Activated CD8-positive, alpha-beta T cell treated with anti-CD3 and anti-CD28 coated beads, Interleukin-2, amount 10 ng/mL, durations not matched to agents 7 days and 5 days (primary cell): ENCODE measurements at regions not wholly inside any gene's neighbourhood (a gene's known extent, or its start where the extent isn't known, plus 50 kb on each side); places are given as distances from the start of the nearest gene placed in this dataset.

ENCODE experiments used
- ATAC-seq: fragments of 150-1000 bp; cut with Tn5 transposase; one replicate; pipeline ENCODE4 v1.10.0; 2021; ENCODE audit warnings: moderate library complexity
- CTCF ChIA-PET: fragments of 350-600 bp; sonication (Branson Sonifier 250); formaldehyde crosslinking; loops from one replicate; lab custom pipeline; 2021; ENCODE audit warnings: antibody characterized with exemption; lab: Charles Lee
- POLR2A ChIA-PET: fragments of 350-600 bp; sonication (Branson Sonifier 250); formaldehyde crosslinking; loops from one replicate; lab custom pipeline; 2021; ENCODE audit warnings: antibody characterized with exemption; lab: Charles Lee
- DNase-seq: peaks from one replicate; pipeline ENCODE4 v3.0.0-alpha.2; 2020
- H3K27ac Mint-ChIP-seq: one replicate; pipeline ENCODE4 v1.8.0; 2021; ENCODE audit warnings: mild to moderate bottlenecking, mixed read lengths
- H3K27me3 Mint-ChIP-seq: one replicate; pipeline ENCODE4 v1.8.0; 2021; ENCODE audit warnings: low read depth, mixed read lengths
- H3K36me3 Mint-ChIP-seq: one replicate; pipeline ENCODE4 v1.8.0; 2021; ENCODE audit warnings: low read depth, mixed read lengths
- H3K4me1 Mint-ChIP-seq: one replicate; pipeline ENCODE4 v1.8.0; 2021; ENCODE audit warnings: low read depth, mixed read lengths
- H3K4me3 Mint-ChIP-seq: one replicate; pipeline ENCODE4 v1.8.0; 2021; ENCODE audit warnings: mild to moderate bottlenecking, mixed read lengths
- H3K9me3 Mint-ChIP-seq: one replicate; pipeline ENCODE4 v1.8.0; 2022; ENCODE audit warnings: mixed read lengths; ENCODE audit not compliant: insufficient read depth

GRCh38 chr6:169880516-169880915 is 129.1 kb downstream of the ERMARD start:
- ChIA-PET POLR2A (no interaction called here), CTCF (interaction anchor here (0.7 kb wide), 1 partner anchor 49 kb away, joined by 3 read pairs; no protein-coding TSS in a partner anchor)
- DNase-seq (no peak), ATAC-seq (no peak)
- H3K4me3 Mint-ChIP-seq: no peak overlapping the region
- peaks cover 24% of the 10 kb centered on the region for H3K27me3 Mint-ChIP-seq
- no peaks in the 10 kb centered on the region for H3K36me3 Mint-ChIP-seq
- H3K4me1 Mint-ChIP-seq: no peaks in the 10 kb centered on the region
- H3K9me3 Mint-ChIP-seq: peaks cover under 1% of the 10 kb centered on the region
- no peak overlapping the region for H3K27ac Mint-ChIP-seq

GRCh38 chr6:169869301-169869700 is 117.9 kb downstream of the ERMARD start:
- CTCF ChIA-PET: interaction anchor here (1.2 to 4.3 kb wide), 2 partner anchors 37 to 79 kb away, joined by 3 to 23 read pairs; no protein-coding TSS in a partner anchor
- Mint-ChIP-seq H3K4me3 (no peak overlapping the region), H3K9me3 (no peaks in the 10 kb centered on the region), H3K27me3 (peaks cover 12% of the 10 kb centered on the region), H3K36me3 (no peaks in the 10 kb centered on the region), H3K27ac (no peak overlapping the region), H3K4me1 (peaks cover 15% of the 10 kb centered on the region)
- ATAC-seq (no peak), DNase-seq (no peak)
- POLR2A ChIA-PET: interaction anchor here (0.6 kb wide), 1 partner anchor 9 kb away, joined by 3 read pairs; no protein-coding TSS in a partner anchor

GRCh38 chr6:169868458-169868857 is 117.0 kb downstream of the ERMARD start:
- CTCF ChIA-PET: interaction anchor here (1.2 to 4.3 kb wide), 2 partner anchors 37 to 78 kb away, joined by 3 to 23 read pairs; no protein-coding TSS in a partner anchor
- Mint-ChIP-seq H3K27me3 (peaks cover 9% of the 10 kb centered on the region), H3K4me3 (no peak overlapping the region), H3K36me3 (no peaks in the 10 kb centered on the region), H3K4me1 (peaks cover 15% of the 10 kb centered on the region), H3K27ac (peak overlapping the region; percentile 50), H3K9me3 (no peaks in the 10 kb centered on the region)
- ATAC-seq (peak; percentile 95), DNase-seq (peak; percentile 83)
- POLR2A ChIA-PET: no interaction called here

- CTCF ChIA-PET: interaction anchor here (4.3 kb wide), 1 partner anchor 36 kb away, joined by 23 read pairs; no protein-coding TSS in a partner anchor
- ATAC-seq: no peak
- H3K9me3 Mint-ChIP-seq: no peaks in the 10 kb centered on the region
- peak overlapping the region; percentile 50 for H3K27ac Mint-ChIP-seq
- POLR2A ChIA-PET: no interaction called here
- H3K36me3 Mint-ChIP-seq: no peaks in the 10 kb centered on the region
- H3K4me1 Mint-ChIP-seq: peaks cover 15% of the 10 kb centered on the region
- no peak for DNase-seq
- no peak overlapping the region for H3K4me3 Mint-ChIP-seq
- peaks cover 6% of the 10 kb centered on the region for H3K27me3 Mint-ChIP-seq
Measured at GRCh38 chr6:169867751-169868191, 116.3 kb downstream of the ERMARD start.

GRCh38 chr6:169866668-169867521 is 115.5 kb downstream of the ERMARD start:
- H3K9me3 Mint-ChIP-seq: no peaks in the 10 kb centered on the region
- peaks cover 18% of the 10 kb centered on the region for H3K4me1 Mint-ChIP-seq
- POLR2A ChIA-PET: no interaction called here
- peaks cover 4% of the 10 kb centered on the region for H3K27me3 Mint-ChIP-seq
- no peak overlapping the region for H3K27ac Mint-ChIP-seq
- CTCF ChIA-PET: interaction anchor here (4.3 kb wide), 1 partner anchor 35 kb away, joined by 23 read pairs; no protein-coding TSS in a partner anchor
- ATAC-seq (no peak), DNase-seq (no peak)
- no peak overlapping the region for H3K4me3 Mint-ChIP-seq
- no peaks in the 10 kb centered on the region for H3K36me3 Mint-ChIP-seq

GRCh38 chr6:169866140-169866534 is 114.7 kb downstream of the ERMARD start:
- ChIA-PET POLR2A (no interaction called here), CTCF (no interaction called here)
- Mint-ChIP-seq H3K4me3 (no peak overlapping the region), H3K27ac (no peak overlapping the region), H3K4me1 (peaks cover 18% of the 10 kb centered on the region), H3K36me3 (no peaks in the 10 kb centered on the region), H3K9me3 (no peaks in the 10 kb centered on the region), H3K27me3 (peaks cover 4% of the 10 kb centered on the region)
- no peak for DNase-seq
- no peak for ATAC-seq

DNA sequence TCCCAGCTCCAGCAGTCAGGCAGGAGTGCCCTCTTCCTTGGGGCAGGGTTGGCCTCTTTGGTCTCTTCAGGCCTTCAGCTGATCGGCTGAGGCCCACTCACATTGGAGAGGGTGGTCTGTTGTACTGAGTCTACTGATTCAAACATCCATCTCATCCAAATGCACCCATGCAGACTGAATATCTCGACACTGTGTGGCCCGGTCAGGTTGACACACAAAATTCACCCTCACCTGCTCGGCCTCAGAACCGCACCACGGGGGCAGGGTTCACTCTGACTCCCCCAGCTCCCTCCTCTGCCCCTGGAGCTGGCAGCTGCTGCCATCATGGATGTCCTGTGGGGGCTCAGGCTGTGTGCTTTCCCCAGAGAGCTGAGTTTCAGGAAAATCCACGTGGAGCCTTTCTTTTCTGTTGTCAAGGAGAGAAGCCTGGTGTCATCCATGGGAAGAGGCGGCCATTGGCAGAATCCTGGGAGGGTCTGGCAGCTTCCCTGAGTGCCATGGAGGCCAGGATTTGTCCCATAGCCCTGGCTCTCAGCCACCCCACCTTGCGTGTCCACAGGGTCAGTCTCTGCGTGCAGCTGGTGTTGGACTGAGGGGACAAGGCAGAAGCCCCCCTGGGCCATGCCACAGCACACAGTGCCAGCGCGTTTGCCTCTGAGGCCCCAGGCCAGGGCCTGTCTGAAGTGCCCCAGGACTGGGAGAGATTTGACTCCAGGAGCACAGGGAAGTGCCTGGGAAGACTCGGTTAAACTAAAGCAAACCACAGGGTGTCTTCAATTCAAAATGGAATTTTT is 114.1 kb downstream of the ERMARD start:
- no peak for DNase-seq
- Mint-ChIP-seq H3K27ac (no peak overlapping the region), H3K27me3 (no peaks in the 10 kb centered on the region), H3K4me1 (peaks cover 22% of the 10 kb centered on the region), H3K36me3 (no peaks in the 10 kb centered on the region), H3K4me3 (no peak overlapping the region), H3K9me3 (no peaks in the 10 kb centered on the region)
- ATAC-seq: no peak
- POLR2A ChIA-PET: no interaction called here
- CTCF ChIA-PET: no interaction called here

- POLR2A ChIA-PET: no interaction called here
- peak overlapping the region; percentile 30 for H3K27ac Mint-ChIP-seq
- CTCF ChIA-PET: no interaction called here
- no peak overlapping the region for H3K4me3 Mint-ChIP-seq
- H3K27me3 Mint-ChIP-seq: no peaks in the 10 kb centered on the region
- no peaks in the 10 kb centered on the region for H3K36me3 Mint-ChIP-seq
- no peak for DNase-seq
- no peak for ATAC-seq
- H3K4me1 Mint-ChIP-seq: peaks cover 31% of the 10 kb centered on the region
- H3K9me3 Mint-ChIP-seq: no peaks in the 10 kb centered on the region
Measured at GRCh38 chr6:169864148-169865020, 113.0 kb downstream of the ERMARD start.

DNA sequence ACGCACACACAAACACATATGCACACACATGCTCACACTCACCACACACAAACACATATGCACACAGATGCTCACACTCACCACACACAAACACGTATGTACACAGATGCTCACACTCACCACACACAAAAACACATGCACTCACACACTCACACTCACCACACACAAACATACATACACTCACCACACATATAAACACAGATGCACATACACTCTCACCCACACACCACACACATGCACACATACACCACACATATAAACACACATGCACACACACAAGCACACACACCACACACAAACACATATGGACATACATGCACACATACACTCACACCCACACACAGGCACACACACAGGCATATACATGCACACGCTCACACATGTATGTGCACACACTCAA is 112.3 kb downstream of the ERMARD start:
- ChIA-PET POLR2A (no interaction called here), CTCF (no interaction called here)
- peak overlapping the region; percentile 30 for H3K27ac Mint-ChIP-seq
- H3K9me3 Mint-ChIP-seq: no peaks in the 10 kb centered on the region
- ATAC-seq (no peak), DNase-seq (no peak)
- H3K27me3 Mint-ChIP-seq: no peaks in the 10 kb centered on the region
- no peaks in the 10 kb centered on the region for H3K36me3 Mint-ChIP-seq
- H3K4me3 Mint-ChIP-seq: no peak overlapping the region
- H3K4me1 Mint-ChIP-seq: peaks cover 31% of the 10 kb centered on the region

DNA sequence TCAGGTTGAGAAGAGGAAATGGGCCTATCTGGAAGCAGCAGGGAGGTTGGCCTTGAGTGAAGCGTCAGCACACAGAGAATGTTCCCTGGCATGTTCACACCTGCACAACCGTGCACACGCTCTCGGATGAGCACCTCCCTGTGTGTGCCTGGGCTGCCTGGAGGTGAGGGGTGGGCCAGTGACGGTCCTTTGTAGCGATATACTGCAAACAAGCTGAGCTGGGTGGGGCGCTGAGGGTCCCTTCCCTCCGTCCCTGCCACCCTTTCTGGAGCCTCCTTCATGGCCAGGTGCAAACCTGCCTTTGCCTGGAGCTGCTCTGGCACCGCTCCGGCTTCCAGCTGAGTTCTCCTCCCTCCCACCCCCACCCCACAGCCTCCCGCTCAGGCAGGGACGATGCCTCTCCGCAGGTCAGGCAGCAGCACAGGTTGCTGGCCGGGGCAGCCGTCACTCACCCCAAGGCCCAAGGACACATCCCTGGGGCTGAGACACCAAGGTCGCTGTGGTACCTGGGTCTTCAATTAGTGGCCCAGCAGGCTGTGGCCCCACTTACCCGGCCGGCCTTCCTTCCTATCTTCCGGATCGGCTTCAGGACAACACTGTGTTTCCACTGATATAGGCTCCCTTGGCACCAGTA is 111.6 kb downstream of the ERMARD start:
- CTCF ChIA-PET: interaction anchor here (1.7 kb wide), 1 partner anchor 31 kb away, joined by 6 read pairs; no protein-coding TSS in a partner anchor
- no peak for ATAC-seq
- H3K27ac Mint-ChIP-seq: no peak overlapping the region

More for the DNA sequence above, 111.6 kb downstream of the ERMARD start:
- H3K36me3 Mint-ChIP-seq: no peaks in the 10 kb centered on the region
- POLR2A ChIA-PET: no interaction called here
- H3K4me3 Mint-ChIP-seq: no peak overlapping the region
- DNase-seq: no peak
- peaks cover 25% of the 10 kb centered on the region for H3K4me1 Mint-ChIP-seq
- H3K9me3 Mint-ChIP-seq: no peaks in the 10 kb centered on the region
- no peaks in the 10 kb centered on the region for H3K27me3 Mint-ChIP-seq
